GM18502 (cell line): ENCODE measurements at regions not wholly inside any gene's neighbourhood (a gene's known extent, or its start where the extent isn't known, plus 50 kb on each side); places are given as distances from the start of the nearest gene placed in this dataset.
"Not testable (repeated sequence)": the region's sequence is repeated elsewhere in the genome, so short reads cannot be mapped to it uniquely, and the experiment has no call there.

Experiments used
- ATAC-seq: cut with Tn5 transposase; IDR thresholded peaks from one replicate; pipeline ENCODE4 v1.9.1; 2021; ENCODE audit warnings: mild to moderate bottlenecking; ENCODE audit not compliant: unreplicated experiment, poor library complexity

DNA sequence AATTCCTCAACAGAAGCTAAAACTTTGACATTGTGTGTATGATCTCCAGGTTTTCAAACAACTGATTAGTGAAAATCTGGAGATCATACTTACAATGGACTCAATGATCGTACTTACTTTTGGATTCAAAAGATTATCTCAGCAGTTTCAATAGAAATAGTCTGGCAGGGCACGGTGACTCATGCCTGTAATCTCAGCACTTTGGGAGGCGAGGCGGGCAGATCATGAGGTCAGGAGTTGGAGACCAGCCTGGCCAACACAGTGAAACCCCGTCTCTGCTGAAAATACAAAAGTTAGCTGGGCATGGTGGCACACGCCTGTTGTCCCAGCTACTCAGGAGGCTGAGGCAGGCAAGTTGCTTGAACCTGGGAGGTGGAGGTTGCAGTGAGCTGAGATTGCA, 161.3 kb upstream of the MSX2 start:
- ATAC-seq = not testable (repeated sequence)

- ATAC-seq = no peak
These were observed 160.5 kb upstream of the MSX2 start for GRCh38 chr5:174563899-174564298.

GRCh38 chr5:174567506-174568141, 156.8 kb upstream of the MSX2 start:
- no peak for ATAC-seq

- ATAC-seq = no peak
These were observed 153.7 kb upstream of the MSX2 start for GRCh38 chr5:174570662-174571061.

DNA sequence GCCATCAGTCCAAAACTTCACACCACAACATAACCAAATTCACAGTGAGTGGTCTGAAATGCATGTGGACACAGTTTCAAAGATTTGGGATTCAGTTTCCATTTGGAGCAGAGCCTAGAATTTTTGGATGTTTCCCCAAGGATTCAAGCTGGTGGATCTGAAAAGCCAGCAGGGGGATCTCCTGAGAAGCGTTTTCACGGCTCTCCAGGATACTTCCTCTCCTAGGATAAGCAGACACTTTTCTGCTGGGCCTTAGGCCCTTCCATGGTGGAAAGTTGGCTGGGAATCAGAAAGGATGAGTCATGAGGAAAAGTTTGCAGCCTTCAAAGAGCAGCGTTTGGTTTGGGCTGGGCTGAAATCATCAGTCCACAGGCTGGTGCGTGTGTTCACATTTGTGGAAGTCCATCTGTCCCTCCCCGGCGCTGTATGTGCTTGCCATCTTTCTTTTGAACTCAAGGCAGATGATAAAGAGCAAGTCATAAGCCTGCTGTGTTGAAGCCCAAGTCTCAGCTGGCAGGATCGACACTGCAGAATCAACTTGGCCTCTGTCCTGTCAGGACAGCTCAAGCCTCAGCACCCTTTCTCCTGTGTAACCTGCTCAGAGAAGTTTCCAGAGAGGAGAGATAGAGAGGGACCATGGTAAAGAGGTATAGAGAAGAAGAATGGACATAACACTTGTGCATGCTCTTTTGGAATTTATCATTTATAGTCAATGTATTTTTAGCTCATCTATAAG, 152.6 kb upstream of the MSX2 start:
- no peak for ATAC-seq

- no peak for ATAC-seq
These were observed 151.8 kb upstream of the MSX2 start for GRCh38 chr5:174572591-174572990.

GRCh38 chr5:174573221-174573994, 151.0 kb upstream of the MSX2 start:
- no peak for ATAC-seq

GRCh38 chr5:174575043-174575442, 149.3 kb upstream of the MSX2 start:
- no peak for ATAC-seq

DNA sequence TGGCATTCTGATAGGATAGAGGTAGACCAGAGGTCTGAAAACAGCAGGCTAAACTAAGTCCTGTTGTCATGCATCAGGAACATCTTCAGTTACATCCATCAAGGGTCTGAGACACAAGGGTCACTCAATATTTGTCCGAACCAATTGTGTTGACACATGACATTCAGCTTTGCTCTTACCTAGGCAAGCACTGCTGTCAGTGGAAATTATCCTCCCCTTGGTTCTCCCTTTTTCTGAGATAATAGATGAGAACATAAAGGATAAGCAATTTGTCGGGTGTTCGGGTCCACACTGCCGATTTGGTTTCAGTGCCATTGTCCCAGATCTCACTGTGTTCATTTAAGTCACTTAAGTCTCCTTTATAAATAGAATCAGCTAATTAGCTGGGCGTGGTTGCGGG, 148.3 kb upstream of the MSX2 start:
- no peak for ATAC-seq

DNA sequence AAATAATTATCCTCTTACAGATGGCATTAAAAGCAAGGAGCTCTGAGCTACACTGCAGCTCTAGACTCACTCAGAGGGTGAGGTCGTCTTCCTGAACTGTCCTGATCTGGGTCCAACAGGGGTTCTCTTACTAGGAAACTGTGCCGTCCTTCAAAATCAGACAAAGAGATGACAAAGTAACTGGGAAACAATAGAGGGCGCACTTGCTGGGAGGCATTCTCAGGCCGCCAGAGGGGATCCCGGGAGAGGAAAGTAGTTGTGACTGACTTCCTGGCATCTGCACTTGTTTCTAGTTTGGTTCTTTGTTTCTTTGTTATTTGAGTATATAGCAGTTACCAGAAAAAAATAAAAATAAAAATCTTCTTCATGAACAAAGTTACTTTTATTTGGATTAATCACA, 142.9 kb upstream of the MSX2 start:
- ATAC-seq = no peak

DNA sequence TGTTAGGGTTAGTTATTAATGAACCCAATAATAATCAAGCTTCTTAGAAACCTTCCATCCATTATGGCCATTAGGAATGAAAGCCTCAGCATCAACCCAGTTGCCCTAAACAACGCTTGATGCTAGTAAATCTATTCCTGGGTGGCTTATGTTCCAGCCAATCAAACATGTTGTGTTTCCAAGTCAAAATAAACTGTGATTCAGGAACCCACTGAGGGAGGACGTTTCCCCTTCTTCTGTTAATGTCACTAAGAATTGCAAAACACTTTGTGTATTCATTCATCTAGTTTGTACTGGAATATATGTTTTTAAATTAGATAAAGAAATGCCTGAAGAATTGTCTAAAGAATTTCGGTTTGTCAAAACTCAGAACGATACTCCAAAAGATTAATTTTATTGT, 142.5 kb upstream of the MSX2 start:
- ATAC-seq = no peak

- no peak for ATAC-seq
These were observed 141.3 kb upstream of the MSX2 start for GRCh38 chr5:174583071-174583470.

GRCh38 chr5:174585472-174585871, 138.9 kb upstream of the MSX2 start:
- no peak for ATAC-seq

GRCh38 chr5:174586163-174586562, 138.2 kb upstream of the MSX2 start:
- not testable (repeated sequence) for ATAC-seq

DNA sequence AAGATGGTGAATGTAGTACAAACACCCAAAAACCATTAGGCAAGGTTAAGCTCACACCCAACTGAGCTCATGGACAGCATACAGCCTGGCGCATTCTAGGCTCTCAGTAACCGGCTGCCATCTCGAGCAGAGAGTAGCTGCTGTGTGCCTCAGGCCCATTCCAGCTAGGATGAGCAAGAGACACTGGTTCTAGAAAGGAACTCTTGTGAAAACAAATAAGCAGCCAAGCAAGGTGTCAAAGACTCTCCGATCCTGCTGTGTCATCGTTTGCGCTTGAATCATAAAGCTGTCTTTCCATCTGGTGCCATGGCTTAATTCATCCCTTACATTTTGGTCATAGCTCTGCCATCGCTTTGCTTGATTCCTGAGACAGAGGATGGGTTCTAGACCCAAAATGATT, 135.4 kb upstream of the MSX2 start:
- ATAC-seq = no peak

- no peak for ATAC-seq
These were observed 134.8 kb upstream of the MSX2 start for GRCh38 chr5:174589599-174589998.

GRCh38 chr5:174590820-174591219, 133.6 kb upstream of the MSX2 start:
- no peak for ATAC-seq

- ATAC-seq = no peak
These were observed 128.0 kb upstream of the MSX2 start for GRCh38 chr5:174596429-174596828.

DNA sequence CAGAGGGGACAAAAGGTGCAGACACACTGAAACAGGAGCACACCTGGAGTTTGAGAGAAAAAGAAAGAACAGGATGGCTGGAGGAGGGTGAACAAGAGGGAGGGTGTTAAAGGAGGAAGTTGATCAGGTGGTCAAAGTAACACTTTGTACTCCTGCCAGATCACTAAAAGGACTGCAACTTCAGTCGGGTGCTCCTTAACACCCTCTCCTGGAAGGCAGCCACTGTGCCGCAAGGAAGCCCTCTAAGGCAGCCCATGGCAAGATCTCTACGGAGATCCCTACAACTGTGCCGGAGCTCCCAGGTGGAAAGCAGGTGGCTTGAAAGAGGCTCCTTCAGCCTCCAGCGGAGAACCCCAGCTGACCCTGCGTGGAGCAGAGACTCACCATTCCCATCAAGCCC, 124.4 kb upstream of the MSX2 start:
- no peak for ATAC-seq

GRCh38 chr5:174601946-174602345, 122.4 kb upstream of the MSX2 start:
- ATAC-seq = no peak

GRCh38 chr5:174606153-174606552, 118.2 kb upstream of the MSX2 start:
- ATAC-seq = no peak
